Effector memory CD8-positive, alpha-beta T cell (primary cell): ENCODE measurements at regions not wholly inside any gene's neighbourhood (a gene's known extent, or its start where the extent isn't known, plus 50 kb on each side); places are given as distances from the start of the nearest gene placed in this dataset.
"Not testable (repeated sequence)": the region's sequence is repeated elsewhere in the genome, so short reads cannot be mapped to it uniquely, and the experiment has no call there.

Source experiments
- ATAC-seq: fragments of 150-1000 bp; cut with Tn5 transposase; replicated peaks from 2 replicates; pipeline ENCODE4 v1.10.0; 2021; ENCODE audit warnings: mild to moderate bottlenecking, moderate library complexity
- DNase-seq, 3 experiments: peaks; one replicate each; pipeline ENCODE4 v3.0.0; 2021
- H3K27ac Mint-ChIP-seq, 2 donors: one replicate each; pipeline ENCODE4 v1.8.0; 2022; ENCODE audit warnings: mild to moderate bottlenecking in 2 of 2, mixed read lengths in 2 of 2, moderate library complexity in 2 of 2
- H3K27me3 Mint-ChIP-seq, 2 donors: one replicate each; pipeline ENCODE4 v1.8.0; 2022; ENCODE audit warnings: mixed read lengths in 2 of 2
- H3K36me3 Mint-ChIP-seq: one replicate; pipeline ENCODE4 v1.8.0; 2022; ENCODE audit warnings: mild to moderate bottlenecking, moderate library complexity, mixed read lengths; ENCODE audit not compliant: insufficient read depth
- H3K4me1 Mint-ChIP-seq, 2 donors: one replicate each; pipeline ENCODE4 v1.8.0; 2022; ENCODE audit warnings: low read depth in 2 of 2, mixed read lengths in 2 of 2
- H3K4me3 Mint-ChIP-seq, 2 donors: one replicate each; pipeline ENCODE4 v1.8.0; 2022; ENCODE audit warnings: mild to moderate bottlenecking in 2 of 2, mixed read lengths in 2 of 2, moderate library complexity in 2 of 2
- H3K9me3 Mint-ChIP-seq, 2 donors: one replicate each; pipeline ENCODE4 v1.8.0; 2022; ENCODE audit warnings: mixed read lengths in 2 of 2

GRCh38 chr2:87548681-87549536 is 199.0 kb upstream of the PLGLB2 start:
- not testable (repeated sequence) for ATAC-seq, H3K9me3 Mint-ChIP-seq, H3K27me3 Mint-ChIP-seq, H3K4me3 Mint-ChIP-seq, H3K4me1 Mint-ChIP-seq, DNase-seq, H3K36me3 Mint-ChIP-seq
- peak overlapping the region in 1 of 2 donors; percentile 74 for H3K27ac Mint-ChIP-seq

DNA sequence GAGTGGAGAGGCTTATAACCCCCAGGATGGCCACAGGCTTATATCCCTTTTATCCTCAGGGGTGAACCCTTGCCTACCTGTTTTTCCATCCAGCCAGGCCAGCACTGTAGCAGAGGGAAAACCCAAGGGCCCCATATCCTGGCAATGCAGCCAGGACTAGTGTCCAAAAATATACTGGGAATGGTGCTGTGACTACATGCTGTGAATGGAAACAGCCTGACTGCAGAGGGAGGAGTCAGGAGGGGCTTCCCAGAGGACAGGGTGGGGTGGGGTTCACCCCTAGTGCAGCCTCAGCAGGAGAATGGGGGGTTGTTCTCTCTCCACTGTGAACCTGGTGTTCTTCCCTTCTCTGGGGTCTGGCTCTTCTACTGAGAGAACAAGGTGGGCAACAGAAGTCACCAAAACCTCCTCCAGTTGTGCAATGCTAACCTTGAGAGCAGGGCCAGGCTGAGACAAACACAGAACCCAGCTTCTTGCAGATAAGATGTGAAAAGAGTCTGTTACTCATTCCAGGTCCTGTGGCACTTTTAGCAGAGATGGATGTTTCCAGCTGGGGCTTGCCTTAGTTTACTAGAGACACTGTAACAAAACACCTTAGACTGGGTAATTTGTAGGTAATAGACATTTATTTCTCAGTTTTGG is 198.2 kb upstream of the PLGLB2 start:
- H3K9me3 Mint-ChIP-seq, H3K36me3 Mint-ChIP-seq, ATAC-seq, H3K4me3 Mint-ChIP-seq, DNase-seq, H3K27me3 Mint-ChIP-seq, H3K4me1 Mint-ChIP-seq, H3K27ac Mint-ChIP-seq: not testable (repeated sequence)

DNA sequence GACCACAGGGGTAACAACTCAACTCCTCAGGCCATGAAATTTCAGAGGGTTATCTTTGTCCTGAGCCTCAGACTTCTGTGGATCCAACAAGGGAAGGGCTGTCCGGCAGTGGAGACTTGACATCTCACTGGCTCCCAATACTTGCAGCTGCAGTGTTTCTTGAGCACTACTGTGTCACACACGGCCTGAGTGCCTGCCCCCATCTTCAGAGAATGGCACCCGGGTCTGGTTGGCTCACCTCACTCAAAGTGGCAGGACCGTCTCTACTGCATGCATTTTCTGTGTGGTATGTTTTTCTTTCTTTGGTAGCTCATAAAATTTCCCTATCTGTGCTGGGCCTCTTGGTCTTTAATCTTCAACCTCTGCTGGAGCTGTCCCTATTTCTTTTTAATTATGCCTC is 193.2 kb upstream of the PLGLB2 start:
- not testable (repeated sequence) for H3K9me3 Mint-ChIP-seq, H3K36me3 Mint-ChIP-seq, H3K27me3 Mint-ChIP-seq, H3K4me3 Mint-ChIP-seq, H3K27ac Mint-ChIP-seq, ATAC-seq, DNase-seq, H3K4me1 Mint-ChIP-seq

DNA sequence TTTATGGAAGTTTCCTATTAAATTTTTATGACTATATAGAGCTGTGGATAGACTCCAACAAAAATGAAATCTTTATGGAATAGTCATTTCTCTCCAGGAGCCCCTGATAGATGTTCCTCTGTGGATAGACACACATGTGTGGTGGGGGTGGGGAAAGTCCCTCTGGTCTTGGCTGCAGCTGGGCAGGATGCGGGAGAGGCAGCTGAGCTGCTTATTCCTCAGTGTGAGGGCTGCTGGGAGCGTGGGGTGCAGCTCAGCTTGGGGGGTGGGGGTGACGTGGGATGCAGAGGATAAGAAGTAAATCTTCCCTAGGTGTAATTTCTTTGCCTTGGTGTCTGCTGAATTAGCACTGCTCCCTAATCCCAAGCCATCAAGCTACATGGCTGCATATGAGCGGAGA is 192.8 kb upstream of the PLGLB2 start:
- not testable (repeated sequence) for H3K4me1 Mint-ChIP-seq, H3K27ac Mint-ChIP-seq, H3K36me3 Mint-ChIP-seq, H3K4me3 Mint-ChIP-seq, H3K27me3 Mint-ChIP-seq, ATAC-seq, H3K9me3 Mint-ChIP-seq, DNase-seq

- not testable (repeated sequence) for H3K36me3 Mint-ChIP-seq, H3K4me3 Mint-ChIP-seq, H3K27me3 Mint-ChIP-seq, ATAC-seq, H3K9me3 Mint-ChIP-seq, DNase-seq, H3K27ac Mint-ChIP-seq, H3K4me1 Mint-ChIP-seq
Observed at GRCh38 chr2:87559001-87559400, 188.9 kb upstream of the PLGLB2 start.

- not testable (repeated sequence) for H3K4me1 Mint-ChIP-seq, DNase-seq, H3K9me3 Mint-ChIP-seq, H3K36me3 Mint-ChIP-seq, ATAC-seq, H3K4me3 Mint-ChIP-seq, H3K27me3 Mint-ChIP-seq, H3K27ac Mint-ChIP-seq
Observed at GRCh38 chr2:87559735-87560134, 188.2 kb upstream of the PLGLB2 start.

- not testable (repeated sequence) for H3K9me3 Mint-ChIP-seq, H3K4me3 Mint-ChIP-seq, DNase-seq, H3K27me3 Mint-ChIP-seq, ATAC-seq, H3K36me3 Mint-ChIP-seq, H3K4me1 Mint-ChIP-seq
- H3K27ac Mint-ChIP-seq, result peak overlapping the region in 1 of 2 donors; percentile 49
Observed at GRCh38 chr2:87565116-87565515, 182.8 kb upstream of the PLGLB2 start.

GRCh38 chr2:87566531-87566930 is 181.4 kb upstream of the PLGLB2 start:
- H3K9me3 Mint-ChIP-seq, DNase-seq, H3K4me3 Mint-ChIP-seq, ATAC-seq, H3K36me3 Mint-ChIP-seq, H3K27ac Mint-ChIP-seq, H3K27me3 Mint-ChIP-seq, H3K4me1 Mint-ChIP-seq: not testable (repeated sequence)

DNA sequence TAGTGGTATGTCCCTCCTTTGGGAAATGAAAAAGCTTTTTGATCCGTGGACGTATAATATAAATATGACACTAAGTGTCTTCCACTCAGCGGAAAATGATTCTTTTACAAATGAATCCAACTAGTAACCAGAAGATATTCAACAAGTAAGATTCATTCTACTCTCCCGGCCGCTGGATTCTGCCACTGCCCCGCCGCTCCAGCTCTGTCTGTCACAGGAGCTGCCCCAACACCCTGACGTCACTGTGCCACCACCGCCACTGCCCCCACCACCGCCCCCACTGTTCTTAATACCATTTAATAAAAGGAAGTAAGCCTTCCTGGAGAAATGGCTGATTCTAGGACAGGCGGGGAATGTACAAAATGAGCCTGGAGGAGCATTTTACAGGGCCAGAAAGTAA is 180.8 kb upstream of the PLGLB2 start:
- H3K4me1 Mint-ChIP-seq, H3K4me3 Mint-ChIP-seq, H3K9me3 Mint-ChIP-seq, H3K36me3 Mint-ChIP-seq, H3K27ac Mint-ChIP-seq, H3K27me3 Mint-ChIP-seq, ATAC-seq, DNase-seq: not testable (repeated sequence)

- not testable (repeated sequence) for ATAC-seq, H3K4me3 Mint-ChIP-seq, H3K27ac Mint-ChIP-seq, H3K27me3 Mint-ChIP-seq, DNase-seq, H3K36me3 Mint-ChIP-seq, H3K9me3 Mint-ChIP-seq, H3K4me1 Mint-ChIP-seq
Observed at GRCh38 chr2:87567912-87568311, 180.0 kb upstream of the PLGLB2 start.

DNA sequence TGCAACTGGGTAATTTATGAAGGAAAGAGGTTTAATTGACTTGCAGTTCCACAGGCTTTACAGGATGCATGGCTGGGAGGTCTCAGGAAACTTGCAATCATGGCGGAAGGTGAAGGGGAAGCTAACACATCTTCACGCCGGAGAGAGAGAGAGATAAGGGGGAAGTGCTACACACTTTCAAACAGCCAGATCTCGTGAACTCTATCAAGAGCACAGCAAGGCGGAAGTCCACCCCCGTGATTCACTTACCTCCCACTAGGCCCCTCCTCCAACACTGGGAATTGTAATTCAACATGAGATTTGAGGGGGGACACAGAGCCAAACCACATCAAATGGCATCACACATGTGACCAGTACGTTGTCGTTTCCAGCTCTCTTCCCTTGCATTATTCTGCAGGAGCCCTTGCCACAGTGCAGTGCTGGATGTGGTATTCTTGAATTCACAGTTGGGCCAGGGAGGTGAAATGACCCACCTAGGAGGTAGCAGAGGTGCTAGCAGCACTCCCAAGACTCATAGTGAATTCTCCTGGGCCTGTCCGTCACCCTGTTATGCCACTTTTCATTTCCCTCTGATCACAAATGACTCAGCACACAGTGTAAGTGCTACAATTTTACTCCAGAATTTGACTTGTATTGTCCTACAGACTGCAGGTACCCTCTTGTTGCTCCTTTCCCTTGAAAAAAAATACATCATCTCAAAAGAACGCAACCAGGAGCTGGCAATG is 179.2 kb upstream of the PLGLB2 start:
- H3K4me3 Mint-ChIP-seq, H3K9me3 Mint-ChIP-seq, ATAC-seq, DNase-seq, H3K27me3 Mint-ChIP-seq, H3K36me3 Mint-ChIP-seq, H3K4me1 Mint-ChIP-seq: not testable (repeated sequence)
- peak overlapping the region in 1 of 2 donors; percentile 54 for H3K27ac Mint-ChIP-seq

- not testable (repeated sequence) for H3K9me3 Mint-ChIP-seq, H3K36me3 Mint-ChIP-seq, H3K27me3 Mint-ChIP-seq, H3K4me3 Mint-ChIP-seq, DNase-seq, ATAC-seq, H3K27ac Mint-ChIP-seq, H3K4me1 Mint-ChIP-seq
Observed at GRCh38 chr2:87569689-87570397, 178.0 kb upstream of the PLGLB2 start.

- H3K9me3 Mint-ChIP-seq, ATAC-seq, H3K27me3 Mint-ChIP-seq, H3K4me1 Mint-ChIP-seq, H3K36me3 Mint-ChIP-seq, H3K4me3 Mint-ChIP-seq, DNase-seq, H3K27ac Mint-ChIP-seq: not testable (repeated sequence)
Observed at GRCh38 chr2:87571889-87572465, 175.9 kb upstream of the PLGLB2 start.
